ENCODE measurements at regions not wholly inside any gene's neighbourhood (a gene's known extent, or its start where the extent isn't known, plus 50 kb on each side); places are given as distances from the start of the nearest gene placed in this dataset.

DNA sequence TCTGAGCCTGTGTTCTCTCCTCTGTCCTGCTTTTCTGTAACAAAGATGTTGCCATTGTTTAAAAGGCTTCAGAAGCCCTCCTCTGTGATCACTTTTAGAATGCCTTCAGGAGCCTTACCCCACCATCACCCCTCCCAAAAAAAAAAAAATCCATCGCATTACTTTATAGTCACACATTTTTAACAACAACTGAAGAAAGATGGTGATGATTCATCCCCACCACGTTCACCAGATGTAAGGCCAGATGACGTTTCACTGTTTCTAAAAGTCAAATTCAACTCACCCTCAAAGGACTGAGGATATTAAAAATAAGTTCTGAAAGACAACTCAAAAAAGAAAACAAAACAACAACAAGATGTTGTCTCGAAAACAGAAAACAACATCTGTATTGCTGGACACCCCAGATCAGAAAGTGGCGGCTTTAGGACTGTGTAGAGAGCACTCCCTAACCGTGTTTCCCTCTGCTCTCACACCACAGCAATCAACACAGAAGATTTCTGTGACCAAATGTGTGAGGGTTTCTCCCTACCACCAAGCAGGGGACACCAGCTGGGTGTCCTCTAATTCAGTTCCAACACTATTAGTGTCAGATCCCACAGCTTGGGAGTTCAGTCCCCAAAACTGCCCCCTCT, 61.9 kb upstream of the CREB1 start:
- Histone ChIP-seq H3K4me1 (peaks cover 0 to 2% of the 10 kb centered on the region in 2 donors), H3K36me3 (no peaks in the 10 kb centered on the region), H3K9me3 (no peaks in the 10 kb centered on the region), H3K4me3 (no peak overlapping the region), H3K27ac (no peak overlapping the region), H3K27me3 (no peaks in the 10 kb centered on the region)
- TF ChIP-seq, protein P1, sequence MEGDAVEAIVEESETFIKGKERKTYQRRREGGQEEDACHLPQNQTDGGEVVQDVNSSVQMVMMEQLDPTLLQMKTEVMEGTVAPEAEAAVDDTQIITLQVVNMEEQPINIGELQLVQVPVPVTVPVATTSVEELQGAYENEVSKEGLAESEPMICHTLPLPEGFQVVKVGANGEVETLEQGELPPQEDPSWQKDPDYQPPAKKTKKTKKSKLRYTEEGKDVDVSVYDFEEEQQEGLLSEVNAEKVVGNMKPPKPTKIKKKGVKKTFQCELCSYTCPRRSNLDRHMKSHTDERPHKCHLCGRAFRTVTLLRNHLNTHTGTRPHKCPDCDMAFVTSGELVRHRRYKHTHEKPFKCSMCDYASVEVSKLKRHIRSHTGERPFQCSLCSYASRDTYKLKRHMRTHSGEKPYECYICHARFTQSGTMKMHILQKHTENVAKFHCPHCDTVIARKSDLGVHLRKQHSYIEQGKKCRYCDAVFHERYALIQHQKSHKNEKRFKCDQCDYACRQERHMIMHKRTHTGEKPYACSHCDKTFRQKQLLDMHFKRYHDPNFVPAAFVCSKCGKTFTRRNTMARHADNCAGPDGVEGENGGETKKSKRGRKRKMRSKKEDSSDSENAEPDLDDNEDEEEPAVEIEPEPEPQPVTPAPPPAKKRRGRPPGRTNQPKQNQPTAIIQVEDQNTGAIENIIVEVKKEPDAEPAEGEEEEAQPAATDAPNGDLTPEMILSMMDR (IDR thresholded peaks at IDR 0.05): no peak
- DNase-seq (ENCODE audit: low spot score): no peak

DNA sequence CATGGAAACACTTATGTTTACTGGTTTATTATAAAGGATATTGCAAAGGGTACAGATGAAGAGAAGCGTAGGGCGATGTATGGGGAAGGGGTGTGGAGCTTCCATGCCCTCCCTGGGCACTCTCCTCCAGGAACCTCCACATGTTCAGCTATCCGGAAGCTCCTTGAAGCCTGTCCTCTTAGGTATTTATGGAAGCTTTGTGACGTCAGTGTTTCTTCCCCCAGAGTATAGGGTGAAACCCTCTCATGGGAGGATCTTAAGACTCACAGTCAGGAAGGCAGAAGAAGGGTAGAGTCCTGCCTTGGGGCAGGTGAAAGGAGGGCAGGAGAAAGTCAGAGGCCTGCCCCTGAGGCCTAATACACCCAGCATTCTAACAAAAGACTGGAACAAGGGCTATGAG, 61.3 kb upstream of the CREB1 start:
- TF ChIP-seq, protein P1 (IDR thresholded peaks at IDR 0.05): no peak
- no peaks in the 10 kb centered on the region for H3K27me3 ChIP-seq
- no peaks in the 10 kb centered on the region for H3K9me3 ChIP-seq
- no peaks in the 10 kb centered on the region for H3K36me3 ChIP-seq
- H3K27ac ChIP-seq: no peak overlapping the region
- peaks cover 0 to 8% of the 10 kb centered on the region in 2 donors for H3K4me1 ChIP-seq
- no peak for DNase-seq (ENCODE audit: low spot score)
- no peak overlapping the region for H3K4me3 ChIP-seq

DNA sequence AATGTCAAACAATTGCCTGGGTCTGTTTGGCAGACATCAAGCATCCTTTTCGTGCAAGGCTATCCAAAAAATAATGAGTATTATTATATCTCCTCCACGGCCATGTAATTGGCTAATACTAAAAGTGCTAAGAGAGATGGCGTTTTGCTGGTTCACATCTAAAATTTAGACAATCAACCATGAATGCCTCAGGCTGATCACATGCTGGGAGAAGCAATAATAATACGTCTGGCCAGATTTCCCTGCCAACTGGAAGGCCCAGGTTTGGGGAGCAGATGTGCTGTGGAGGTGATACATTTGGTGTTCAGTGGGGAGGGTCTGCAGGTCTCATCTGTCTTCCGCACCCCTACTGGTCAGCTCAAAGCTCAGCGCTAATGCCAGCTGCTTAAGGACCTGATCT, 60.3 kb upstream of the CREB1 start:
- H3K9me3 ChIP-seq: no peaks in the 10 kb centered on the region
- TF ChIP-seq, protein P1 (IDR thresholded peaks at IDR 0.05): no peak
- H3K4me3 ChIP-seq: no peak overlapping the region
- no peak for DNase-seq (ENCODE audit: low spot score)
- H3K36me3 ChIP-seq: no peaks in the 10 kb centered on the region
- H3K27me3 ChIP-seq: no peaks in the 10 kb centered on the region
- no peak overlapping the region for H3K27ac ChIP-seq
- H3K4me1 ChIP-seq: peaks cover 0 to 9% of the 10 kb centered on the region in 2 donors

DNA sequence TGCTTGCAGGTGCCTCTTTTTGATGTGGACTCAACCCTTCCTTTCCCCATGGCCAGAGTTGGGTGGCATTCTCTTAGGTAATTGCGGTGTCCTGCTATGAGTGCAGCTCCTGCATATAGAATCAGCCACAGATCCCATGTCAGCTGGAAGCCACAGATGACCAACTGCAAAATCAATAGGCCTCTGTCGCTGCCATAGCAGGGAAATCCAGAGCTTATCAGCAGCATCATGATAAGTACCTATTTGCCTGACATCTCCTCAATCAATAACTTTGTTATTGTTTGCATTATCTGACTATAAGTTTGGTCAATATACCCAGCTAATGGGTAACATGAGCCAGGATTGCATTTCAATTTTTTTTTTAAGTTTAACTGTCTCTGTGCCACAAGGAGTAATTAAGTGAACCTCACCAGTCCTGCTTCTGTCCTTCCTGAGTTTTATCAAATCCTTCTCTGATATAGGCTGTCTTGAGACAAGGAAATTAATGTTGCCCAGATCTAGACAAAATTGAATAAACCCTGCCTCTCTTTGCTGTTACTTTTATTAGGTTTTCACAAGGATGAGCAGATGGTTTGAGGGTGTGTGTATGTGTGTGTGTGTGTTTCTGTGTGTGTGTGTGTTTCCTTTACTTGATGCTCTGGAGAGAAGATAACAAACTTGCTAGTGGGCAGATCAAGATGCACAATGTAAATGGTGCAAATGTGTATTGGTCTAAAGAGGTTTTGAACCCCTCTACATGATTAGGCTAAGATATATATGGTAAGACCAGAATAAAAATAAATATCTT, 59.6 kb upstream of the CREB1 start:
- no peak overlapping the region for H3K4me3 ChIP-seq
- no peak overlapping the region for H3K27ac ChIP-seq
- H3K4me1 ChIP-seq: peaks cover 0 to 9% of the 10 kb centered on the region in 2 donors
- H3K27me3 ChIP-seq: no peaks in the 10 kb centered on the region
- no peaks in the 10 kb centered on the region for H3K36me3 ChIP-seq
- H3K9me3 ChIP-seq: no peaks in the 10 kb centered on the region
- DNase-seq (ENCODE audit: low spot score): no peak
- TF ChIP-seq, protein P1 (IDR thresholded peaks at IDR 0.05): no peak

DNA sequence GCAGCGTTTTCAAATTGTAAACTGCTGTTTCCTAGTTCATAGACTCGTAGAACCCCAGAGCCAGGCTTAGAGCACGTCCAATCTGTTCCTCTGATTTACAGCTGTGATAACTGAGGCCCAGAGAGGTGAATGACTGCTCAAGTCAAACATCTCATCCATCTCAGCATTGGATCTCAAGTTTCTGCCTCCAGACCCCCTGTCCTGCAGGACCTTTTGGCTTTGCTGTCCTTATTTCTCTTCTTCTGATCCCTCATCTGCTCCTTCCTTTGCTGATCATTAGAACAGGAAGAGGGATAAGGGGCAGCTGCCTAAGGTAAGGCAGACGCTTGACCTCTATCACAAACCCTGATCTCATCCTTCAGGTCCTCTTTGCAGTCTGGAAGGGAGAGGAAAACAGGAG, 58.5 kb upstream of the CREB1 start:
- Histone ChIP-seq H3K27me3 (no peaks in the 10 kb centered on the region), H3K27ac (no peak overlapping the region), H3K4me1 (peaks cover 0 to 9% of the 10 kb centered on the region in 2 donors), H3K9me3 (no peaks in the 10 kb centered on the region), H3K36me3 (no peaks in the 10 kb centered on the region), H3K4me3 (no peak overlapping the region)
- DNase-seq (ENCODE audit: low spot score): no peak
- TF ChIP-seq, protein P1 (IDR thresholded peaks at IDR 0.05): no peak

Measured in right atrium auricular region (tissue), 2 donors.